ENCODE measurements at regions not wholly inside any gene's neighbourhood (a gene's known extent, or its start where the extent isn't known, plus 50 kb on each side); places are given as distances from the start of the nearest gene placed in this dataset.

DNA sequence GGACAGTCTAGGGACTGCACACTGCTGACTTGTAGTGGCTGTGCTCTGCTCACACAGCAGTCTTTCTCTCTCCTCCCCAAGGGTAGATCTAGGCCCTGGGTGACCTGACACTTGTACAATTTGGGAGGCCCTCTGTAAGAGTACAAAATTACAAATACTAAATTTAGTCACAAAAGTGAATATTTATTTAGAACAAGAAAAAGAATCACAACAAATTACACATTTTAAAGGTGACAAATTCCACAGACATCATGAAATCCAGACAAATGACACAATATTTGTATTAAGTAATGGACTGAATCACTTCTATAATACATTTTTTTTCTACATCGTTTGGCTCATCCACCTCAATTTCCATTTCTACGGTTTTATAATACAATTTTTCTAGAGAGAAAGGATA, 496.4 kb downstream of the TXNL1 start:
- Mint-ChIP-seq H3K27ac (no peak overlapping the region), H3K4me3 (no peak overlapping the region), H3K4me1 (no peaks in the 10 kb centered on the region), H3K36me3 (ENCODE audit: low read depth) (no peaks in the 10 kb centered on the region), H3K9me3 (no peaks in the 10 kb centered on the region), H3K27me3 (no peaks in the 10 kb centered on the region)
- POLR2A ChIA-PET: no interaction called here
- TF ChIP-seq, protein P1, sequence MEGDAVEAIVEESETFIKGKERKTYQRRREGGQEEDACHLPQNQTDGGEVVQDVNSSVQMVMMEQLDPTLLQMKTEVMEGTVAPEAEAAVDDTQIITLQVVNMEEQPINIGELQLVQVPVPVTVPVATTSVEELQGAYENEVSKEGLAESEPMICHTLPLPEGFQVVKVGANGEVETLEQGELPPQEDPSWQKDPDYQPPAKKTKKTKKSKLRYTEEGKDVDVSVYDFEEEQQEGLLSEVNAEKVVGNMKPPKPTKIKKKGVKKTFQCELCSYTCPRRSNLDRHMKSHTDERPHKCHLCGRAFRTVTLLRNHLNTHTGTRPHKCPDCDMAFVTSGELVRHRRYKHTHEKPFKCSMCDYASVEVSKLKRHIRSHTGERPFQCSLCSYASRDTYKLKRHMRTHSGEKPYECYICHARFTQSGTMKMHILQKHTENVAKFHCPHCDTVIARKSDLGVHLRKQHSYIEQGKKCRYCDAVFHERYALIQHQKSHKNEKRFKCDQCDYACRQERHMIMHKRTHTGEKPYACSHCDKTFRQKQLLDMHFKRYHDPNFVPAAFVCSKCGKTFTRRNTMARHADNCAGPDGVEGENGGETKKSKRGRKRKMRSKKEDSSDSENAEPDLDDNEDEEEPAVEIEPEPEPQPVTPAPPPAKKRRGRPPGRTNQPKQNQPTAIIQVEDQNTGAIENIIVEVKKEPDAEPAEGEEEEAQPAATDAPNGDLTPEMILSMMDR (IDR thresholded peaks at IDR 0.05): no peak
- ATAC-seq (ENCODE audit: low read depth): no peak
- CTCF ChIA-PET: no interaction called here
- intact Hi-C loops (cut with micrococcal nuclease): no loop called here
- no peak for DNase-seq

GRCh38 chr18:56139792-56140254, 498.6 kb downstream of the TXNL1 start:
- no peak overlapping the region for H3K4me3 Mint-ChIP-seq
- H3K36me3 Mint-ChIP-seq (ENCODE audit: low read depth): no peaks in the 10 kb centered on the region
- no peak overlapping the region for H3K27ac Mint-ChIP-seq
- no peaks in the 10 kb centered on the region for H3K9me3 Mint-ChIP-seq
- intact Hi-C loops (cut with micrococcal nuclease): no loop called here
- H3K27me3 Mint-ChIP-seq: no peaks in the 10 kb centered on the region
- H3K4me1 Mint-ChIP-seq: no peaks in the 10 kb centered on the region
- ATAC-seq (ENCODE audit: low read depth) (no peak), DNase-seq (no peak)
- TF ChIP-seq, protein P1 (IDR thresholded peaks at IDR 0.05): no peak
- POLR2A ChIA-PET: interaction anchor here (0.6 kb wide), 1 partner anchor 1013 kb away, joined by 3 read pairs; no protein-coding TSS in a partner anchor
- CTCF ChIA-PET: no interaction called here

GRCh38 chr18:56139372-56139771, 499.0 kb downstream of the TXNL1 start:
- intact Hi-C loops (cut with micrococcal nuclease): no loop called here
- Mint-ChIP-seq H3K4me3 (no peak overlapping the region), H3K36me3 (ENCODE audit: low read depth) (no peaks in the 10 kb centered on the region), H3K27me3 (no peaks in the 10 kb centered on the region), H3K27ac (no peak overlapping the region), H3K4me1 (no peaks in the 10 kb centered on the region), H3K9me3 (no peaks in the 10 kb centered on the region)
- DNase-seq (no peak), ATAC-seq (ENCODE audit: low read depth) (no peak)
- ChIA-PET CTCF (no interaction called here), POLR2A (interaction anchor here (0.6 kb wide), 1 partner anchor 1013 kb away, joined by 3 read pairs; no protein-coding TSS in a partner anchor)
- TF ChIP-seq, protein P1 (IDR thresholded peaks at IDR 0.05): no peak

DNA sequence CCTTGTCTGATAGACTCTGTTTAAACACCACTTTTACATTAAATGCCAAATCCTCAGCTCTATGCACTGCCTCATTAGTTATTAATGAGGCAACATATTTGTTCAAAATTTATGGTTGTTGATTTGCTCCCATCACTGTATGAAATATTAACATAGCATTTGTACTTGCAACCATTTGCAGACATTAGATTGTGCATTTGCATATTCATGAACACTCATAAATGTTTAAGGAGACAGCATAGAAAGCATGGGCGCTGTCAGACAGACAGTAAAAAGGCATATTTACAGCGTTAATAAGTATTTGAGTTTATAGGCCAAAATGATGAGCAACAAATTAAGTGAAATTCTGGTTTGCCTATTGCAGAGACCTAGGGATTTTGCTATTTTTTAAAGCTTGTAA, 502.3 kb downstream of the TXNL1 start:
- intact Hi-C loops (cut with micrococcal nuclease): no loop called here
- TF ChIP-seq, protein P1 (IDR thresholded peaks at IDR 0.05): no peak
- Mint-ChIP-seq H3K27ac (no peak overlapping the region), H3K4me3 (no peak overlapping the region), H3K36me3 (ENCODE audit: low read depth) (no peaks in the 10 kb centered on the region), H3K9me3 (no peaks in the 10 kb centered on the region), H3K27me3 (no peaks in the 10 kb centered on the region), H3K4me1 (no peaks in the 10 kb centered on the region)
- CTCF ChIA-PET: no interaction called here
- no peak for ATAC-seq (ENCODE audit: low read depth)
- DNase-seq: no peak
- POLR2A ChIA-PET: no interaction called here

DNA sequence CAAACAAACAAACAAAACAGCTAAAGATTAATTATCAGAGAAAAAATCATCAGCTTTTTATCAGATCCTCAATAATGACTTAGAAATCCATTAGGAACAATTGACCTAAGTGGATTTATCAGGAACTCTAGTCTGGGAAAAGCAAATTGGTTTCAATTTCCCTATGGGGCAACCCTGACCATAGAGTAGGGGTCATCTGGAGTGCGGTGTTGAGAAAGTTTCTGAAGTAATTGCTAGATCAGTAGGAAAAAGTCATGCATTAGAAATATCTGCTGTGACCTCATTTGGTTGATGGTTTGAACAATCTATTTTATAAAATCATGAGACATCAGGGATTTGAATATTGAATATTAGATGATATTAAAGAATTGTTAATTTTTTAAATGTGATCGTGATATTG, 507.9 kb downstream of the TXNL1 start:
- no peaks in the 10 kb centered on the region for H3K4me1 Mint-ChIP-seq
- H3K36me3 Mint-ChIP-seq (ENCODE audit: low read depth): no peaks in the 10 kb centered on the region
- no peak overlapping the region for H3K27ac Mint-ChIP-seq
- ChIA-PET CTCF (no interaction called here), POLR2A (no interaction called here)
- no peaks in the 10 kb centered on the region for H3K9me3 Mint-ChIP-seq
- H3K4me3 Mint-ChIP-seq: no peak overlapping the region
- DNase-seq (no peak), ATAC-seq (ENCODE audit: low read depth) (no peak)
- intact Hi-C loops (cut with micrococcal nuclease): no loop called here
- no peaks in the 10 kb centered on the region for H3K27me3 Mint-ChIP-seq
- TF ChIP-seq, protein P1 (IDR thresholded peaks at IDR 0.05): no peak

Measured in activated B cell treated with CpG ODN at 0.5 μM for 24 hours (primary cell).